SK-N-DZ (cell line): ENCODE measurements at regions not wholly inside any gene's neighbourhood (a gene's known extent, or its start where the extent isn't known, plus 50 kb on each side); places are given as distances from the start of the nearest gene placed in this dataset.
A peak's percentile ranks its signal among the peaks of the same experiment; 100 is the strongest.
"Not testable (repeated sequence)": the region's sequence is repeated elsewhere in the genome, so short reads cannot be mapped to it uniquely, and the experiment has no call there.

Experiments
- DNase-seq: peaks from one replicate; pipeline ENCODE4 v3.0.0-alpha.2; 2015; ENCODE audit warnings: low spot score

DNA sequence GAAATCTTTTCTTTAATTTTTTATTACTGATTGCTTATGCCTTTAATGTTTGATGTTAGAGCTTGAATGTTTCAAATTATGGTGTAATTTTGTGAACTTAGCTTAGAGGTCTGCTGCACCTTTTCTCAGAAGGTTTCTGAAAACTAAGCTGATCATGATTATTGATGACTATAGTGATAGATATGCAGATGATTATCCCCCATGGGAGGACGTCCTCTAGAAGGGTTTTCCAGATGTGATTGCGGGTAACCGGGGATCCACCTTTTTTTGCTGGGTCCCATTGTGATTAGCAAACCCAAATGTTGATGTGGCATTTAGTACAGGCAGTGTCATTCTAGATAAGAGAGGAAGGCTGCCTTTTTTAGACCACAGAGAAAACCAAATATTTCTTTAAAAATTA lies 272.9 kb downstream of the FBXO8 start:
- DNase-seq = peak; percentile 63

DNA sequence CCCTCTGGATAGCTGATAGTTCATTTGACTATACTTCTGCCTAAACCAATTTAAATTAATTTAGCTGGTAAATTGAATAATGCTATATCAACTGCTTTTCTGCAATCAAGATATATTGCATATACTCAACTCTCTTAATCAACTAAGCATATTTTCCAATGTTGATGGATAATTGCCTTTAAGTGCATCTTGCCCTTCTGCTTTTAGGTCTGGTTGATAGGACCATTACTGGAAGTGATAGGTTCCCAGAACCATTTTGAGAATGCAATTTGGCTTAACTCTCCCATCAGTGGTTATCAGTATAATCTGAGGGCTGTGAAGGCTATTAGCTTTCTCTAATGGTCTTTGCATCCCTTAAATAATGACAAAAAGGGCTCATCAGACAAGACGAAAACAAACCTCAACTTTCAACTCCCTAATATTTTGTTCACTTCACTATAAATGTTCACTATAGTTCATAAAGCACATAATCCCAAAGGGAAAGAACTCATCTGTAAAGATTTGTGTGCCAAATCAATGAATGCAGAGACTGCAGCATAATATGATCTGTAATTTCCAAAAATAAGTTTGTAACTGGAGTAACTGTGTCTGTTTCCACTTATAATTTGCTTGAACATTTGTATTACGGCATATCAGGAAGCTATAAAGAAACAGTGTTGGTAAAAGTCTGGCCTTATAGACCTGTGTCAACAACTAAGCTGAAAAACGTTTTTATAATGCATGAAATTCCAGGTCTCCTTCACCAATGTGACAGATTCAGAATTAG lies 273.6 kb downstream of the FBXO8 start:
- DNase-seq = peak; percentile 99

DNA sequence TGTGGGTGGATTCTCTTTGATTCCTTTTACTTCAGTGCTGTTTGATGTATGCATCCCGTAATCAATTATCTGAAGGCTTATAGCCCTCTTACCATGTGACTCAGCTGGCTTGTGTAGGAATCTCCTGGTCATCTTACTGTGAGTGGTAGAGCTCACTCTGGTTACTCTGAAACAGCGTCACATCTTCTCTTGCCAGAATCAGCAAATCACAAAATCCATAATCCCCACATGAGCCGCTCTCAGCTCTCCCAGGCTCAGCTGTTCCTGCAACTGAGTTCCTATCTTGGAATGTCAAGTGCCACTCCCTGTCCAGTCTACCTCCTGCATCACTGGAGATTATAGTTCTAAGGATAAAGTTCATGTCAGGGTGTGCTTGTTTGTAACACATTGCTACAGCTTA lies 278.0 kb downstream of the FBXO8 start:
- no peak for DNase-seq

DNA sequence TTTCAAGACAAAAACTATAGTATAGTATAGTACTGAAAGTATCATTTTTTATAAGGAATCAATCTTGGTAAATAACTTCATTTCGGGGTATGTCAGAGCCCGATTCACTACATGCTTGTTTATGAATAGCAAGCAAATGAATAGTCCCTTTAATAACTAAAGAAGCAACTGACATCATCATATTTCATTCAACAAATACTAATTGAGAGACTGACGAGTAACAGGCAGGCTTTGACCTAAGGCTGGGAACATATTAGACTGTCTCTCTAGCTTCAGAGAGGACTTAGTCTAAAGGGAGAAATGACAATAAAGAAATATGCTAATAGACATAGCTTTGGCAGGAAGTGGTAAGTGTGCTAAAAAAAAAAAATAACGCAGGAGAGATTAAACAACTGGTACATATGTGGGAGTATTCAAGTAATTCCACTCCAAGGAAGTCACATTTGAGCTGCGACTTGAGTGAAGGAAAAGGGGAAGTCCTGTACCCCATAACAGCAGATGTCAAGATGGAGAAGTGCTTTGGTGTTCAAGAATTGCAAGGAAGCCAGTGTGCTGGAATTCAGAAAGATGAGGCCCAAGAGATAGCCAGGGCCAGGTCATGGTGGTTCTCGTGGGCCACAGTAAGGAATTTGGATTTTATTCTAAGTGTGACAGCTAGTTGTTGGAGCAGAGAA lies 284.9 kb downstream of the FBXO8 start:
- DNase-seq = no peak

DNA sequence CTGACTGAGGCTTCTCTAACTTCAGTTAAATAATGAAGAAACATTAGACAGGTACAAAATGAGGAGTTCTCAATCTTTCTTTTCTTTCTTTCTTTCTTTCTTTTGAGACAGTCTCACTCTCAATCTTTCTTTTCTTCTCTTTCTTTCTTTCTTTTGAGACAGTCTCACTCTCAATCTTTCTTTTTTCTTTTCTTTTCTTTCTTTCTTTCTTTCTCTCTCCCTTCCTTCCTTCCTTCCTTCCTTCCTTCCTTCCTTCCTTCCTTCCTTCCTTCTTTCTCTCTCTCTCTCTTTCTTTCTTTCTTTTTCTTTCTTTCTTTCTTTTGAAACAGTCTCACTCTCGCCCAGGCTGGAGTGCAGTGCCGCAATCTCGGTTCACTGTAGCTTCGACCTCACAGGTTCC lies 287.7 kb downstream of the FBXO8 start:
- DNase-seq = not testable (repeated sequence)

DNA sequence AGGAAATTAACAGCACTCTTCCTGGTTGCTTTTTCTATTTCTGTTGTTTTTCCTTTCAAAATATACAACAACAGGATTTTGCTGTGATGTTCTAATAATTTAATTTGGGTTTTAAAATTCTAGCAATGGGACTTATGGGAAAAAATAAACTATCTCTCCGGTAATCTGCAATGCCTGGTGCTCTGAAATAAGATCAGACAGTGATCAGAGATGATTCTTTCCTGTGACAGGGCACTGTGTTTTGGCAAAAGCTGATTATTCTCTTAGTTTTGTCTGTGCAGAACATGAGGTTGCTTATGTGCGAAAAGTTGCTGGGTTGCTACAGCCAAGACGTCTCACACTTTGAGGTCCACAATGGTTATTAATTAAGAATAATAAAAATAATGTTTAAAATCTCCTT lies 291.7 kb downstream of the FBXO8 start:
- DNase-seq = peak; percentile 55

DNA sequence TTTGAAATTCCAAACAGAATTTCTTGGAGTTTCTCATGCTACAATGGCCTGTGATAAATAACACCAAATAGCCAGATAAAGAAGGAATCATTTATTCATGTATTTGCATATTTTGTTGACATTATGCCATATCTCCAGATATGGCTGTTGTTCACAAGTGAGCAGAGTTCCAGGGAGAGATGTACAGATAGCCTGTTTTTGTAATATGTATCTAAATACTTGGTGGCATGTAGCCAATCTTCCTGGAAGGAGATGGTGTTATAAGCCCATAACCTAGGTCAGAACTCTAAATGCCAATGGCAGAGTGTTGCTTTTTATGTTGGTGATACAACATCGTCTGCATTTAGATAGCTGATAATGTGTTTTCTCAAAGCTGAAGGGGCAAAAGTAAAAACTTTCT lies 292.2 kb downstream of the FBXO8 start:
- peak; percentile 54 for DNase-seq

DNA sequence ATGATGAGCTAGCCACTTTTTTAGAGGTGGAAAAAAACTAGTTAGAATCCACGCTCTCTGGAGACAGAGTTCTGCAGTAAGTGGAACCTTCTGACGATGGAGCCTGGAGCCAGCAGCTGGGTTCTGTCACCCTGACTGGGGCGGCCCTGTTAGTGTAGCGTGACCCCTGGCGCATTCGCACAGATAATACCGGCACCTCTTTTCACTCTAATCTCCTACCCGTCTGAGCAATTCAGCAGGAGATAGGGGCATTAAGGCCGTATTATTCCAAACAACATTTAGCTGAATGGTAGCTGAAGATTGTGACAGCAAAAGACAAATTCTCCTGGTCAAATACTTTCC lies 292.6 kb downstream of the FBXO8 start:
- peak; percentile 90 for DNase-seq

DNA sequence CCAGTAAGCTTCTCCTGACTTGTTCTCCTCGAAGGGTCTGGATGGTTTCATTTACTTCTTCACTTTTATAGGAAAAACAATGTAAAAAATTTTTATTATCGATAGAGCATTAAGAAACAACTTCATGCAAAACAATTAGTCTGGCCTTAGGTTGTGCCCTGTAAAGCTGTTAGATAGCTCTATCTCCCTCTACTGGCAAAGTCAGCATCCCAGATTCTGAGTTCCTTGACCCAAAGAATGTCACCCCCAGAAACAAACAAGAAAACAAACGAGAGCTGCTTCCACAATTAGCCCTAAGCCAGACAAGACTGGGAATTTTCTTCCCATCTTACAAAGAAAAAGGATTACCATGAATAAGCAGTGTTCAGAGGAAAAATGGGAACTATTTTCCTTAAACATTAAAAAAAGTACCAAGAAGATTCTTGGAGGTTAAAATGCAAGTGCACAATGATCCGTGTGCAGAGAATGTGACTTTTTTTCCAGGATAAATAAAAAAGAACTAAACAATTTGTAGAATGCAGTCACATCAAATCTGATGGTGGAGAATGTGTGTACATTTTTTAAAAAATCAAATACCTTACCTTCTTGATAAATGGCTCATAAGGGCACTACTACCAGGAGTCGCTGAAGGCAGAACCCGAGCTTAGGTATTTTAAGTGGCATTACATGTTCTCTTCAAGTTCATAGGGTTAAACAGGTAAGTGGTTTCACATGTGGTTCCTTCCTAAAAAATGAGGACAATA lies 293.2 kb downstream of the FBXO8 start:
- DNase-seq = peak; percentile 78

DNA sequence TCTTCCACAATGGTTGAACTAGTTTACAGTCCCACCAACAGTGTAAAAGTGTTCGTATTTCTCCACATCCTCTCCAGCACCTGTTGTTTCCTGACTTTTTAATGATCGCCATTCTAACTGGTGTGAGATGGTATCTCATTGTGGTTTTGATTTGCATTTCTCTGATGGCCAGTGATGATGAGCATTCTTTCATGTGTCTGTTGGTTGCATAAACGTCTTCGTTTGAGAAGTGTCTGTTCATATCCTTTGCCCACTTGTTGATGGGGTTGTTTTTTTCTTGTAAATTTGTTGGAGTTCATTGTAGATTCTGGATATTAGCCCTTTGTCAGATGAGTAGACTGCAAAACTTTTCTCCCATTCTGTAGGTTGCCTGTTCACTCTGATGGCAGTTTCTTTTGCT lies 319.9 kb downstream of the FBXO8 start:
- DNase-seq = not testable (repeated sequence)

DNA sequence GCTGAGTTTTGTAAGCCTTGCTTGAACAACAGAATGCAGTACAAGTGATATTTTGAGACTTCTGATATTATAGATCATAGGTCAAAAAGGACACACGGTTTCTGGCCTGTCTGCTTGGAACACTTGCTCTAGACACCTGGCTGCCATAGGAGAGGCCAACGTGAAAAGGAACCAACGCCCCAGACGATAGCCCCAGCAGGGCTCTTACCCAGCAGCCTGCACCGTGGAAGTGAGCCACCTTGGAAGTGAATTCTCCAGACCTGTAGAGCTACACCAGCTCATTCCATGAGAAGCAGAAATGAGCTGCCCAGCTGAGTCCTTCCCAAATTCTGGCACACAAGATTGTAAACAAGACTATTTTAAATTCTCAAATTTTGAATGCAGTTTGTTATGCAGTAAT lies 323.1 kb downstream of the FBXO8 start:
- no peak for DNase-seq

DNA sequence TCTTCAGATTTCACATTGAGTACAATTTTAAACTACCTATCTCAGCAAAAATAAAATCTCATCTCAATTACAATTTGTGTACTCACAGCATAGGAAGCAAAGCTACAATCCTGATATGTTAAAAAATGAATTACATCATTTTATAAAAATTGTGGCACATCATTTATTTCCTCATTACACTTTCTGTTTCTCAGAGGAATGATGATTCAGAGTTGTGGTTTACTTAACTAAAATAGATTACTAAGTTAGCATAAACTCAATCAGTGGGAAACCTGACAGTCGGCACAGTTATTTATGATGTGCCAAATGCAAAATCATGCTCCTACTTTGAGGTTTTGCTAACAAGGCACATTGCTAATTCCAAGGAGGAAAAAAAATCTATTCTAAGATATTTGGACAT lies 325.0 kb downstream of the FBXO8 start:
- no peak for DNase-seq

DNA sequence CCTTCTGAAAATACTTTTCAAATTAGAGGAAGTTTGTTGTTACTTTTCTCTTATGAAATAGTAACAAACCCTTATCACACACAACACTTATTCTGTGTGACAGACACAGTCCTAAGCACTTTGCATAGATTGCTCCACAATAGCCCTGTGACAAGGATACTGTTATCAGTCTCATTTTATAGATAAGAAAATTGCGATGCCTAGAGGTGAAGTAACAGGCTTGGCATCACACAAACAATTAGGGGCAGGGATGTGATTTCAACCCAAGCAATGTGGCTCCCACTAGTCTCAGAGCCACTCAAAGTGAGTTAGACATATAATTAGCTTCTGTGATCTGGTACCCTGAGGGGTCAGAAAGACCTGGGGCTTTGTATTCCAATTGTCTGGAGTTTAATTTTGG lies 339.9 kb downstream of the FBXO8 start:
- DNase-seq = no peak

DNA sequence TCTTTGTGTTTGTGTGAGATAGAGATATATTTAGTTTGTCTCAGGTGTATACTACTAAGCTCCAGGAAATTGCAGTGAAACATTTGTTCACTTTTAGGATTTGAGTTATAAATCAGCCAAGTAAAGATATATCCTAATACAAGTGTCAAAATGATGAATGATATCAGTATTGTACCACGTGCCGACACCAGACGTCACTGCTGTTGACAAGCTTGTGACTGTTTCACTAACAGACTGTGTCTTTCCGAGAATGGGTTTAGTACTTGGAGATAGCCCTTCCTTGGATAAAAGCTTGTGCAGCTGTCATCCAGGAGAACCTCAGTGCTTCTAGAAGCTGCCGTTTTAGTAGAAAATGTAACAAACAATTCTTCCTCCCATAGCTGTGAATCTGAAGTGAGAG lies 343.3 kb downstream of the FBXO8 start:
- DNase-seq = no peak

DNA sequence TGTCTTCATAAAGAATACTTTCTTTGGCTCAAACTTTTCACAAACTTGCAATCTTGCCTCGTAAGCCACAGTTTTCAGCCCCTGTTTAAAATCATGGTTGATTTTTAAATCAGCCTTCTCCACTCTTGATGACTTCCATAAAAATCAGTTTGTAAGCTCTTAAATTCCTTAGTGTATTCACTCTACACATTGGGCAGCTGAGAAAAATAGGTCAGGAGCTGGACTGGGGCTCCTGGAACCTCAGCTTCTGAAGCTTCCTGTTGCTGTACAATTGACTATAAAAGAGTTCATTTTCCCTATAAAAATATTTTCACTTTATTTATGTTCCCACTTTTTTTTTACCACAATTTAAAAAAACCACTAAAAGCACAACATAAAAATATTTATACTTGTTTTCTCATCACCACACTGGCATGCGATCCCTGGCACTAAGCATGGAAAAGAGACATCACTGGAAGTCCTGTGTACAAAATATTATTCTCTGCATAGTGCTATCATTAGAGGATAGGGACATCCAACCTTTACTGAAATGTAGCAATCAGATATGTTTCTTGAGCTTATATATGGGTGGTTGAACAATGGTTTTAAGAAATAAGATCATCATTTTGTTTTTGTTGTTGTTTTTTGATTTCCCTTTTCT lies 345.7 kb downstream of the FBXO8 start:
- no peak for DNase-seq

DNA sequence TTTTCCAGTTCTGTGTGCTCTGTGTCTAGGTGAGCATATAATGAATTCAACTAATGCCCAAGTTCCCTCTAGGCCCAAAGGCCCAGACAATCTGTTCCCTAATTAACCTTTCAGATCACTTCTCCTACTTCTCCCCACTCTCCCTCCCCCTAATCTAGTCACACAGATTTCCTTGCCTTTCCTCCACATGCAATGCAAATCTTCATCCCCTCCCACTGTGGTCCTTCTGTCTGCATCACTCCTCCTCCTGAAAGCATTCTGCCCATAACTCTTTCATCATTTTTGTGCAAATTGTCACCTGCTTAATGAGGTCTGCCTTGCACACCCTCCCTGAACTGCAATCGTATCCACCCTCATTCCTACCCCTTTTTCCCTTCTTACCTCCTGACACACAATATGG lies 346.6 kb downstream of the FBXO8 start:
- no peak for DNase-seq

DNA sequence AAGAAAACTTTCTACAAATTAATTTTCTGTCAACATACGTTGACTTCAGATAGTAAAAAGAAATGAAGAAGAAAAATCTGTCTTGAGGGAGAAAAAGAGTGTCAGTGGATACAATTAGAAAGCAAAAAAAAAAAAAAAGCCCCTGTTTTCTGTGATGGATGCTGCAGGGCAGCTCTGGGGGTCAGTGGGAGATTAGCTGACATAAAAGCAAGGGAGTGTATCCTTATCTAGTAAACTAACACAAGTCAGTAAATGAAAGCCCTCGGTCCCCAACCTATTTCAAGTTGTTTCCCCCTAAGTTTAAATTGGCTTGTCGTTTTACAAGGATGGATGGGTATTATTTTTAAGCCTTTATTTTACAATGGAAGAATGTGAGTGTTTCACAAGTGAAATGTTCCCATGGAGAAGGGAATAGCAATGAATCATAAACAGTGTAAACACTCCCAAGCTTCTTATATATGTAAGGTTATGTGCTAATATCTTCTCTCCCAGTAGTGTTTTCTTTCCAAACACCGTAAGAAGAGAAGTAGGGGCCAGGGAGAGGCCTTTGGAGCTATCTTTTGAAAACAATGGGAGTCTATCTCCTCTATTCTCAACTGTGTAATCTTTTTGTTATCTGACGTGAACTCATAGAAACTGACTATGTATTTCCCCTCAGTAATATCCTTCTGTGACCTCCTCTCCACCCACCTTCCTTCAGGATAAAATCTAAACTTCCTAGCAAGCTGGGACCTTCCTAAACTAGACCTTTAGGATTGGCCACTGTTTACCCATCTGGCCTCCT lies 347.7 kb downstream of the FBXO8 start:
- DNase-seq = no peak

DNA sequence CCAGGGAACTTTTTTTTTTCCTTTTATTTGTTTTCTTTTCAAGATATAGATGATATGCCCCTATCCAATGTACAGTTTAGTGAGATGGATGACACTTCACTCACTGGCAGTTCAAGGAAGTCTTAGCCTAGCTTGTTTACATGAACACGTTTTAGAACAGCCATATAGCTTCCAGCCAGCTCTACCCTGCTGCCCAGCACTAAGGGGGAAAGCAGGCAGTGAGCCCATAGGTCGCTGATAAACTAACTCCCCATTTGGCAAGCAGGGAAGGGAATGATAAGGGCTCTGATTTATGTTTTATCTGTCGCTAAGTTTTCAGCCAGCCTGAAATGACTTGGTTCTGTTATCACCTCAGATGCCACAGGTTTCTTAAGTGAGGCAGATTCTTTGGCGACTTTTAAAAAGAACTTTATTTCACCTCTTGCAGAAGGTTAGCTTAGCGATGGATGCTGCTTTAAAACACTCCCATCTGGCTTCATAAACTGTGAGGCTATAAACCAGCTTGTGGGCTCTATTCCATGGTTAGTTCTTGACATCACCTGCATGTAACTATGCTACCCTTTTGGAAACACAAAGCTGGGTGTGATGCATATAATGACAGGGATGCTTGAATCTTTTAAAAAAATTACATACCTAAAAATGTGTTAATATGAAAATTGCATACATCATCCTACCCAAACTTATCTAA lies 348.4 kb downstream of the FBXO8 start:
- peak; percentile 40 for DNase-seq

DNA sequence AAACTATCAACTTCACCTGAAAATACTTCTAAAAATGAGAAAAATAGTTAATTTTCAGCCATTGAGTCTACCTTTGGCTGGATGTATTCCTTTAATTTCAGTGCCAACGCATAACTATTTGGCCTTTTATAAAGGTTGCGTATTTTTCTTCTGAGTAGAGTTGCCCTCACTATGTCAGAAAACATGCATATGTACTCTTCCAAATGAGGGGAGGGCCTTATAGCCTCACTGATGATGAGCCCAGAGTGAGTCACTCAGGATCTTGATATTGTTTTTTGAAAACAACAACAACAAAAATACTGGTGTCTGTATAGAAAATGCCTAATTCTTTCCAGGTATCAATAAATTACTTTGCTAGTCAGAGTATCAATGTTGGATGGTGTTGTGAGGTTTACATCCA lies 349.3 kb downstream of the FBXO8 start:
- DNase-seq = no peak

DNA sequence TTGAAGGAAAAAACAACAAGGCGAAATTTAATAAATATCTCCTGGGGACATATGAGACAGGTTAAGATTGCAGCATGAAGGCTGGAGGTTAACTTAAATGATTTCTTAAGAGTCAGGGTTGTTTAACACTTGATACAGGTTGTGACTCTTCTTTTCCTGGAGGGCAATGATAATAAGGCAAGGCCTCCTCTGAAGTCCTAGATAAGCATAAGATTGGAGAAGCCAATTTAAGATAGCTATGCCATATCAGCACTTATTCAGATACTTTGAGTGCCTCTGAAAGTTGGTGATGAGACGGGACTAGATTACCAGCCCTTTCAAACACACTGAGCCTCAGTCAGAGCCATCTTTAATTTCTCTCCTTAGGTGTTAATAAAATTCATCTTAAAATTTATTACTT lies 350.8 kb downstream of the FBXO8 start:
- DNase-seq = no peak
